SIG-M5 treated with dmso at 0.1 percent for 504 hours (cell line): ENCODE measurements at regions not wholly inside any gene's neighbourhood (a gene's known extent, or its start where the extent isn't known, plus 50 kb on each side); places are given as distances from the start of the nearest gene placed in this dataset.

Experiments used
- DNase-seq: peaks from one replicate; lab custom pipeline; 2025; ENCODE audit not compliant: unreplicated experiment; lab: John Stamatoyannopoulos, UW

- DNase-seq: no peak
Observed at GRCh38 chr17:33512113-33512512, 219.0 kb upstream of the ASIC2 start.

GRCh38 chr17:33513769-33514168 lies 220.7 kb upstream of the ASIC2 start:
- DNase-seq: no peak

GRCh38 chr17:33514369-33514768 lies 221.3 kb upstream of the ASIC2 start:
- no peak for DNase-seq

GRCh38 chr17:33515974-33516373 lies 222.9 kb upstream of the ASIC2 start:
- DNase-seq: no peak

- no peak for DNase-seq
Observed at GRCh38 chr17:33516645-33517044, 223.6 kb upstream of the ASIC2 start.

- DNase-seq: no peak
Observed at GRCh38 chr17:33517746-33518145, 224.7 kb upstream of the ASIC2 start.

- no peak for DNase-seq
Observed at GRCh38 chr17:33519692-33520091, 226.6 kb upstream of the ASIC2 start.

GRCh38 chr17:33520426-33521330 lies 227.6 kb upstream of the ASIC2 start:
- no peak for DNase-seq

GRCh38 chr17:33521784-33522183 lies 228.7 kb upstream of the ASIC2 start:
- no peak for DNase-seq

- DNase-seq: no peak
Observed at GRCh38 chr17:33522623-33523022, 229.5 kb upstream of the ASIC2 start.

- no peak for DNase-seq
Observed at GRCh38 chr17:33523577-33523981, 230.5 kb upstream of the ASIC2 start.

- DNase-seq: no peak
Observed at GRCh38 chr17:33525186-33525585, 232.1 kb upstream of the ASIC2 start.

GRCh38 chr17:33526717-33527116 lies 233.6 kb upstream of the ASIC2 start:
- DNase-seq: no peak

- no peak for DNase-seq
Observed at GRCh38 chr17:33527290-33527689, 234.2 kb upstream of the ASIC2 start.

- DNase-seq: no peak
Observed at GRCh38 chr17:33528846-33529245, 235.8 kb upstream of the ASIC2 start.

- DNase-seq: no peak
Observed at GRCh38 chr17:33529816-33530215, 236.7 kb upstream of the ASIC2 start.

GRCh38 chr17:33531311-33531710 lies 238.2 kb upstream of the ASIC2 start:
- DNase-seq: no peak

GRCh38 chr17:33534087-33534486 lies 241.0 kb upstream of the ASIC2 start:
- no peak for DNase-seq

- DNase-seq: no peak
Observed at GRCh38 chr17:33545124-33545523, 252.0 kb upstream of the ASIC2 start.

GRCh38 chr17:33550261-33550660 lies 257.2 kb upstream of the ASIC2 start:
- DNase-seq: no peak

- no peak for DNase-seq
Observed at GRCh38 chr17:33551075-33551474, 258.0 kb upstream of the ASIC2 start.

GRCh38 chr17:33551911-33552310 lies 258.8 kb upstream of the ASIC2 start:
- no peak for DNase-seq

GRCh38 chr17:33560165-33560564 lies 267.1 kb upstream of the ASIC2 start:
- DNase-seq: no peak
